Adipocyte (in vitro differentiated cells): ENCODE measurements at regions not wholly inside any gene's neighbourhood (a gene's known extent, or its start where the extent isn't known, plus 50 kb on each side); places are given as distances from the start of the nearest gene placed in this dataset.

Experiments used
- DNase-seq: peaks from one replicate; pipeline ENCODE4 v3.0.0-alpha.2; 2015; ENCODE audit warnings: low read depth
- H3K27me3 ChIP-seq: replicated peaks from 2 replicates; pipeline ENCODE4 v1.7.0; 2013; ENCODE audit warnings: mild to moderate bottlenecking, low read length, moderate library complexity; ENCODE audit not compliant: control insufficient read depth, insufficient read depth
- H3K36me3 ChIP-seq: 2 replicates; pipeline ENCODE4 v1.7.0; 2013; ENCODE audit warnings: low read length, mild to moderate bottlenecking, moderate library complexity; ENCODE audit not compliant: control insufficient read depth, insufficient read depth, severe bottlenecking
- H3K4me1 ChIP-seq: 2 replicates; pipeline ENCODE4 v1.7.0; 2013; ENCODE audit warnings: mild to moderate bottlenecking, low read length, moderate library complexity; ENCODE audit not compliant: control insufficient read depth, insufficient read depth
- H3K4me3 ChIP-seq: 2 replicates; pipeline ENCODE4 v1.7.0; 2013; ENCODE audit warnings: mild to moderate bottlenecking, low read length, moderate library complexity
- H3K9ac ChIP-seq: 2 replicates; pipeline ENCODE4 v1.7.0; 2013; ENCODE audit warnings: mild to moderate bottlenecking, low read length, moderate library complexity
- H3K9me3 ChIP-seq: 2 replicates; pipeline ENCODE4 v1.7.0; 2013; ENCODE audit warnings: mild to moderate bottlenecking, low read length, moderate library complexity; ENCODE audit not compliant: control insufficient read depth

DNA sequence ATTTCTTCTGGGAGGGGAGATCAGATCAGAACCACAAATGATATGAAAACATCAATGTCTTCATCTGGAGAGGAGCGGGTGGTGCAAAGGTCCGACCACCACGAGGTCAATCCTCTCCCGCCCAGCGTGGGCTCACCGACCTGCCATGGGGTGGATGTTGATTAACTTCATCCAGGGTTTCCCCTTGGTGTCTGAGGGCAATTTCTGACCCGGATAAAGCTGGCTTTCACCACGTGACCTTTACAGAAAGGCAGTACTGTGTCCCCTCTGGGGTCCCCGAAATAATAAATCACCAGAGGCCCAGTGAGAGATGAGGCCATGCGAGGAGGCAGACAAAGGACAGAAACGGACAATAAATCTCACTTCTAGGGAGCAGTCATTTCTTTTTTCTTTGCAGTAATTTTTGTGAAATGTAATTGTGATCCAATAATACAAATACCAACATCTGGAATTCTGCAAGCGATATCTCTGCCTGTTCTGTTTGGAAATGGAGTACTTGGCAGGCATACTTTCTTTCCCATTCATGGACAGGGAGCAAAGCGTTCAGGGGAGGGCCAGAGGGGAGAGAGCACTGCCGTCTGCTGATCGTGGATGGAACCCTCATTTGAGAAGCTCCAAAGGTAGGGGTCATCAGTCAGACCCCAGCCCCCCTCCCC is 55.1 kb upstream of the APCDD1L start:
- Histone ChIP-seq H3K9ac (no peak overlapping the region), H3K9me3 (no peaks in the 10 kb centered on the region), H3K27me3 (peaks cover 12% of the 10 kb centered on the region), H3K4me3 (peak overlapping the region; percentile 30), H3K36me3 (no peaks in the 10 kb centered on the region), H3K4me1 (peaks cover 5% of the 10 kb centered on the region)
- DNase-seq, result peak; percentile 43

- Histone ChIP-seq H3K9me3 (no peaks in the 10 kb centered on the region), H3K9ac (no peak overlapping the region), H3K4me3 (no peak overlapping the region), H3K27me3 (peaks cover 12% of the 10 kb centered on the region), H3K4me1 (peaks cover 5% of the 10 kb centered on the region), H3K36me3 (no peaks in the 10 kb centered on the region)
- no peak for DNase-seq
Measured at GRCh38 chr20:58569241-58570125, 54.3 kb upstream of the APCDD1L start.

DNA sequence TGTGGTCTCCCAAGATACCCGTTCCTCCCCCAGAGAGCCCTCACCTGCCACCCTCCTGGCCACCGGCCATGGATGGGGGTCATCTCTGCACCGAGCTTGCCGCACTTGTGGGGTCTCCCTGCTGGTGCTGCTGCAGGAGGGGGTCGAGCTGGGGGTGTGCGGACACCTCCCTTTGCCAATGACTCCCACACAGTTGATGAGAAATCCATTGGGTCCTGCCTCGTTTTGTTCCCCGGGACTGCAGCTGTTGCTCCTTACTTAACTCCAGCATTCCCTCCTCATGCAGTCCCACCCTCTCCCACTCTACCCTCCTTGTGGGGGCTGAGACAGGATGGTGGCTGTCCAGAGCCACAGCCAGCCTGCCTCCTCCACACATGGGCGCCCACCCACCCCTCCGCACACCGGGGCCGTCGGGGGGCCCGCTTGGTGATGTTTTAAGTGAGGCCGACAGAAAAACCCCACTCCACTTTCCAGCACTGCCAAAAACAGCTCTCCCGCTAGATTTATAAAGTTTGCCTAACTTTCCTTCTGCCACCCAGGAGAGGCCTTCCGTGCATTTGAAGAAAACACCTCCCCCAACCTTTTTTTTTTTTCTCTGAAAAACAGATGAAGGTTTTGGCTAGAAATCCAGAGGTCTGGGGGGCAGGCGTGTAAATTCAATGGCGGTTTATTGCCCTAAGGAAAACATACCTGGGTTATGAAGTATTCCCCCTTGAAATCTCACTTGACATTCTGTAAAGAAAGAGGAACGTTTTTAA is 53.5 kb upstream of the APCDD1L start:
- no peak overlapping the region for H3K4me3 ChIP-seq
- peaks cover 12% of the 10 kb centered on the region for H3K27me3 ChIP-seq
- H3K9me3 ChIP-seq, result no peaks in the 10 kb centered on the region
- no peaks in the 10 kb centered on the region for H3K36me3 ChIP-seq
- no peak for DNase-seq
- no peak overlapping the region for H3K9ac ChIP-seq
- peaks cover 5% of the 10 kb centered on the region for H3K4me1 ChIP-seq

DNA sequence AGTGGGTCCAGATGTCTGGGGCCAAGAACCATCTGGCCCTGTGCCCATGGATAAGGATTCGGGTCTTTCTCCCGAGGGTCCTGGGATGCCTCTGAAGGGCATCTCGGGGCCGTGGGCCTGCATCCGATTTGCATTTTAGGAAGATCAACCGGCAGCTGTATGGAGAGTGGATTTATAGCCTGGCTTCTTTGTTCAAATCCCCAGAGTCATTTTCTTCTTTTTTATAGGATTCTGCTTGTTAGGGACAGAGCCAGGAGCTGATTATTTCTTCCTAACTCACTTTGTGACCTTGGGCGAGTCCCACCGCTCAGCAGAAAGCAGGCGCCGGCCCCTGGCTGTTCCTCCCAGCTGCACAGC is 52.9 kb upstream of the APCDD1L start:
- H3K36me3 ChIP-seq, result no peaks in the 10 kb centered on the region

GRCh38 chr20:58567437-58567836 is 52.2 kb upstream of the APCDD1L start:
- Histone ChIP-seq H3K9me3 (no peaks in the 10 kb centered on the region), H3K36me3 (no peaks in the 10 kb centered on the region), H3K4me3 (no peak overlapping the region), H3K4me1 (peaks cover 5% of the 10 kb centered on the region), H3K27me3 (peaks cover 12% of the 10 kb centered on the region), H3K9ac (no peak overlapping the region)
- no peak for DNase-seq

More for the DNA sequence above, 52.9 kb upstream of the APCDD1L start:
- no peak for DNase-seq
- Histone ChIP-seq H3K4me3 (no peak overlapping the region), H3K4me1 (peaks cover 5% of the 10 kb centered on the region), H3K27me3 (peaks cover 12% of the 10 kb centered on the region), H3K9me3 (no peaks in the 10 kb centered on the region), H3K9ac (no peak overlapping the region)

DNA sequence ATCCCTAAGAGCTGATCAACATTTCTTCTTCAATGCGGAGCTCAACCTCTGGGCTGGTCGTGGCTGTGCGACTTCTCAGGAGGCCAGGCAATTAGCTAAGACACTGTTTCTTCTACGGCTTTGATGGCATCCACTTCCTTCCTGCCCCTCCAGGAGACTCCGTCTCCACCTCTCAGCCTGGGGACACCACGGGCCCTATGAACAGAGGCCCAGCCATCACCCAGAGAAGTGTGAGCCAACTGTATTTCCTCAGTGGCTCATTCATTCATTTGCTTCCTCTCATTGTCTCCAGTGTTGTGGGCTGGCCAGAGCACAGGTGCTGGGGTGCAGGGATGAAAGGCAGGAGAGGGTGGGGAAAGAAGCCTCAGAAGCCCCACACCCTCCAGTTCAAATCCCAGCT is 51.8 kb upstream of the APCDD1L start:
- H3K9ac ChIP-seq, result no peak overlapping the region
- no peaks in the 10 kb centered on the region for H3K9me3 ChIP-seq
- no peak for DNase-seq
- peaks cover 12% of the 10 kb centered on the region for H3K27me3 ChIP-seq
- no peaks in the 10 kb centered on the region for H3K36me3 ChIP-seq
- H3K4me1 ChIP-seq, result peaks cover 5% of the 10 kb centered on the region
- no peak overlapping the region for H3K4me3 ChIP-seq

DNA sequence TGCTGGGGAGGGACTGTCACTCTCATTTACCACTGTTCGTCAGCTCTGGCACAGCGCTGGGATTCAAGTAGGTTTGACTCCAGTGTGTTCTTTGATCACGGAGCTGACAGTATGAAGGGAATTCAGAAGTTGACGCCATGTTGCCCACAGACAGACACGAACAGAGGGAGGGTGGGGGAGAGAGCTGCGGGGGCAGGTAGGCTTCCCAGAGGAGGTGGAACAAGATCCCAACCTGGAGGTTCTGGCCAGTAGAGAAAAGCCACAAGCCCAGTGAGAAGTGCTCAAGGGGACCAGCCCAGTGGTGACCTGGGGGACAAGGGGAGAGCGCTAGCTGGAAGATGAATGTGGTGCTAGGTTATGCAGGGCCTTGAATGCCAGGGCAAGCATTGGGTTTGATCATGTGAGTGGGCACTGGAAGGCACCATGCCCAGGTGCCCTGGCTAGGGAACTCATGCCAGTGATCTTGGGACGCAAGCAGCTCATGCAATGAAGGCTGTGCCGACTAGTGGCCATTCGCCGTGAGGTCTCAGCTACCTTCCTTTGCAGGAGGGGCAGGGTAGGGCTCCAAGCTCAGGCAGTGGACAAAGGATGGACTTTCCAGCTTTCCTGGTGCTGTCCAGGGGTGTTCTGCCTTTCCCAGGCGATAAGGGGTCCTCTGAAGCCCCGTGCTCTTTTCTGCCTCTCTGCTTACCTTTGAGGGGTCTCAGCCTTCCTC is 50.4 kb upstream of the APCDD1L start:
- Histone ChIP-seq H3K27me3 (peaks cover 12% of the 10 kb centered on the region), H3K4me1 (peaks cover 5% of the 10 kb centered on the region), H3K9me3 (no peaks in the 10 kb centered on the region), H3K36me3 (no peaks in the 10 kb centered on the region), H3K4me3 (no peak overlapping the region), H3K9ac (no peak overlapping the region)
- no peak for DNase-seq
